Glomerular endothelial cell (primary cell): ENCODE measurements at regions not wholly inside any gene's neighbourhood (a gene's known extent, or its start where the extent isn't known, plus 50 kb on each side); places are given as distances from the start of the nearest gene placed in this dataset.

Experiments used
- DNase-seq: peaks from one replicate; pipeline ENCODE4 v3.0.0-alpha.2; 2011; ENCODE audit warnings: low read depth, low spot score; ENCODE audit errors: extremely low read depth

- DNase-seq: peak; percentile 98
Measured at GRCh38 chr10:63707254-63707910, 186.2 kb downstream of the REEP3 start.

GRCh38 chr10:63708421-63708820, 187.2 kb downstream of the REEP3 start:
- DNase-seq: no peak

- DNase-seq: no peak
Measured at GRCh38 chr10:63710703-63711102, 189.5 kb downstream of the REEP3 start.

- DNase-seq: no peak
Measured at GRCh38 chr10:63711361-63711760, 190.2 kb downstream of the REEP3 start.

GRCh38 chr10:63711867-63712716, 190.9 kb downstream of the REEP3 start:
- peak; percentile 87 for DNase-seq

- DNase-seq: no peak
Measured at GRCh38 chr10:63712717-63713115, 191.5 kb downstream of the REEP3 start.

GRCh38 chr10:63713191-63714144, 192.3 kb downstream of the REEP3 start:
- DNase-seq: peak; percentile 57

- DNase-seq: no peak
Measured at GRCh38 chr10:63716016-63716580, 194.9 kb downstream of the REEP3 start.

- DNase-seq: no peak
Measured at GRCh38 chr10:63717027-63717715, 196.0 kb downstream of the REEP3 start.

- DNase-seq: no peak
Measured at GRCh38 chr10:63718006-63718405, 196.8 kb downstream of the REEP3 start.

- no peak for DNase-seq
Measured at GRCh38 chr10:63718421-63718820, 197.2 kb downstream of the REEP3 start.

- no peak for DNase-seq
Measured at GRCh38 chr10:63719226-63719856, 198.1 kb downstream of the REEP3 start.

GRCh38 chr10:63720072-63720537, 198.9 kb downstream of the REEP3 start:
- peak; percentile 55 for DNase-seq

- DNase-seq: no peak
Measured at GRCh38 chr10:63720676-63721075, 199.5 kb downstream of the REEP3 start.

- DNase-seq: peak; percentile 90
Measured at GRCh38 chr10:63722537-63722936, 201.3 kb downstream of the REEP3 start.

GRCh38 chr10:63723320-63723719, 202.1 kb downstream of the REEP3 start:
- no peak for DNase-seq

- no peak for DNase-seq
Measured at GRCh38 chr10:63723741-63724140, 202.5 kb downstream of the REEP3 start.

GRCh38 chr10:63724922-63725321, 203.7 kb downstream of the REEP3 start:
- DNase-seq: no peak

GRCh38 chr10:63726867-63727266, 205.7 kb downstream of the REEP3 start:
- DNase-seq: no peak

GRCh38 chr10:63727636-63728035, 206.4 kb downstream of the REEP3 start:
- no peak for DNase-seq
